Ovary (tissue), 3 donors: ENCODE measurements at regions not wholly inside any gene's neighbourhood (a gene's known extent, or its start where the extent isn't known, plus 50 kb on each side); places are given as distances from the start of the nearest gene placed in this dataset.

Source experiments
- CTCF ChIP-seq, 3 donors: fragments of 450-650 bp in 2 of 3; fragments of 200-600 bp in 1 of 3; IDR thresholded peaks; one replicate each; pipeline versions ENCODE4 v1.5.1 to v1.8.0; 2016 to 2022; ENCODE audit warnings: antibody characterized with exemption in 3 of 3, mild to moderate bottlenecking in 1 of 3
- POLR2A ChIP-seq: fragments of 450-650 bp; IDR thresholded peaks from one replicate; pipeline ENCODE4 v1.6.1; 2017; ENCODE audit warnings: antibody characterized with exemption, mild to moderate bottlenecking, moderate library complexity
- donor health status: DM: no; HTN: no; CAD: no.

- TF ChIP-seq CTCF (IDR thresholded peaks at IDR 0.05) (no peak), POLR2A (no peak)
Measured at GRCh38 chrX:40213092-40213491, 115.3 kb upstream of the BCOR start.
